HL-60 (cell line): ENCODE measurements at regions not wholly inside any gene's neighbourhood (a gene's known extent, or its start where the extent isn't known, plus 50 kb on each side); places are given as distances from the start of the nearest gene placed in this dataset.

Experiments used
- DNase-seq, 2 experiments: peaks; one replicate each; pipeline ENCODE4 v3.0.0-alpha.2; 2010 to 2020; ENCODE audit warnings: low read depth in 1 of 2, low spot score in 1 of 2
- H3K27ac ChIP-seq: fragments of 250-450 bp; sonication (Bioruptor Pico); replicated peaks from 2 replicates; pipeline ENCODE4 v1.5.1; 2020; ENCODE audit warnings: mild to moderate bottlenecking, moderate library complexity
- H3K27me3 ChIP-seq: fragments of 250-450 bp; sonication (Bioruptor Pico); 2 replicates; pipeline ENCODE4 v1.5.1; 2021; ENCODE audit warnings: mild to moderate bottlenecking, moderate library complexity; ENCODE audit not compliant: insufficient read depth, poor library complexity, severe bottlenecking
- H3K4me3 ChIP-seq: replicated peaks from 2 replicates; pipeline ENCODE4 v1.5.1; 2011; ENCODE audit warnings: mild to moderate bottlenecking, control low read depth, low read length; ENCODE audit not compliant: insufficient read depth
- CTCF ChIP-seq: IDR thresholded peaks from one replicate; pipeline ENCODE4 v1.5.1; 2011; ENCODE audit warnings: low read length, control low read depth, inconsistent platforms; ENCODE audit not compliant: insufficient read depth
- GABPA ChIP-seq: IDR thresholded peaks from 2 replicates; pipeline ENCODE4 v1.6.1; 2012; ENCODE audit warnings: low read depth
- POLR2AphosphoS5 ChIP-seq: IDR thresholded peaks from 2 replicates; pipeline ENCODE4 v1.6.1; 2012; ENCODE audit warnings: low read depth
- SPI1 ChIP-seq: IDR thresholded peaks from 2 replicates; pipeline ENCODE4 v1.6.1; 2012; ENCODE audit warnings: low read depth, mild to moderate bottlenecking, borderline replicate concordance
- TF ChIP-seq, protein P1 (sequence below): IDR thresholded peaks from 2 replicates; pipeline ENCODE4 v1.6.1; 2012; ENCODE audit warnings: low read depth; ENCODE audit not compliant: insufficient replicate concordance

DNA sequence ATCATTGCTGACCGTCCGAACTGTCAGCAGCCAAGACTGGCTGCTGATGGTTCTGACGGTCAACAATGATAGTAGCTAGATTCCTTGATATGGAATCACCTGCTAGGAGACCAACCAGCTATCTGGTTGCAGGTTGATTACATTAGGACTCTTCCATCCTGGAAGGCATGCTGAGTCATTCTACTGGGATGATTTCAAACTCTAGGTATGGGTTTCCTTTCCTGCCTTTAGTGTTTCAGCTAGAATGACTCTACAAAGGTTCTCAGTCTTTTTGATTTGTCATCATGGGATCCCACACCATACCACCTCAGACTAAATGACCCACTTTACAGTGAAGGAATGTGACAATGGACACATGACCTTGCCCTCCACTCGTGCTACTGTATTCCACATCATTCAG lies 138.1 kb upstream of the KL start:
- no peak overlapping the region for H3K4me3 ChIP-seq
- no peak overlapping the region for H3K27ac ChIP-seq
- no peak for DNase-seq
- H3K27me3 ChIP-seq: no peaks in the 10 kb centered on the region
- TF ChIP-seq CTCF: no peak
- TF ChIP-seq SPI1: no peak
- TF ChIP-seq POLR2AphosphoS5: no peak
- no peak for TF ChIP-seq GABPA
- TF ChIP-seq, protein P1, sequence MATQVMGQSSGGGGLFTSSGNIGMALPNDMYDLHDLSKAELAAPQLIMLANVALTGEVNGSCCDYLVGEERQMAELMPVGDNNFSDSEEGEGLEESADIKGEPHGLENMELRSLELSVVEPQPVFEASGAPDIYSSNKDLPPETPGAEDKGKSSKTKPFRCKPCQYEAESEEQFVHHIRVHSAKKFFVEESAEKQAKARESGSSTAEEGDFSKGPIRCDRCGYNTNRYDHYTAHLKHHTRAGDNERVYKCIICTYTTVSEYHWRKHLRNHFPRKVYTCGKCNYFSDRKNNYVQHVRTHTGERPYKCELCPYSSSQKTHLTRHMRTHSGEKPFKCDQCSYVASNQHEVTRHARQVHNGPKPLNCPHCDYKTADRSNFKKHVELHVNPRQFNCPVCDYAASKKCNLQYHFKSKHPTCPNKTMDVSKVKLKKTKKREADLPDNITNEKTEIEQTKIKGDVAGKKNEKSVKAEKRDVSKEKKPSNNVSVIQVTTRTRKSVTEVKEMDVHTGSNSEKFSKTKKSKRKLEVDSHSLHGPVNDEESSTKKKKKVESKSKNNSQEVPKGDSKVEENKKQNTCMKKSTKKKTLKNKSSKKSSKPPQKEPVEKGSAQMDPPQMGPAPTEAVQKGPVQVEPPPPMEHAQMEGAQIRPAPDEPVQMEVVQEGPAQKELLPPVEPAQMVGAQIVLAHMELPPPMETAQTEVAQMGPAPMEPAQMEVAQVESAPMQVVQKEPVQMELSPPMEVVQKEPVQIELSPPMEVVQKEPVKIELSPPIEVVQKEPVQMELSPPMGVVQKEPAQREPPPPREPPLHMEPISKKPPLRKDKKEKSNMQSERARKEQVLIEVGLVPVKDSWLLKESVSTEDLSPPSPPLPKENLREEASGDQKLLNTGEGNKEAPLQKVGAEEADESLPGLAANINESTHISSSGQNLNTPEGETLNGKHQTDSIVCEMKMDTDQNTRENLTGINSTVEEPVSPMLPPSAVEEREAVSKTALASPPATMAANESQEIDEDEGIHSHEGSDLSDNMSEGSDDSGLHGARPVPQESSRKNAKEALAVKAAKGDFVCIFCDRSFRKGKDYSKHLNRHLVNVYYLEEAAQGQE: no peak

DNA sequence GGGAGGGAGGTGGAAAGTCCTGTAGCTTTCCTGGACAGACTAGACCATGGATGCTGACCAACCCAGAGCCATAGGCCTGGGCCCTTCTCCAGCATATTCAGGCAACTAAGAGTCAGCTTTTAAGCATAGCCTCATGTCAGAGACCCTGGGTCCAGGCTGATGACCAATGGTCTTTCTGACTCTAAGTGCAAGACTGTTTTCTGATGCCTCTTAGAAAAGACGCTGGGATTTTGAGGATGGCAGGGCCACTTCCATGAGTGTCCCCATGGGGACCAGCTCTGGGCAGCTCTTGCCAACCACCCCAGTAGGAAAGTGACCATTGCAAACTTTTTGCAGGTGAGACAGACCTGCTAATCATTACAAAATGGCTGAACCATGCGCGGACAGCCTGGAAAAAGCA lies 135.6 kb upstream of the KL start:
- no peaks in the 10 kb centered on the region for H3K27me3 ChIP-seq
- no peak for DNase-seq
- no peak overlapping the region for H3K4me3 ChIP-seq
- no peak overlapping the region for H3K27ac ChIP-seq
- TF ChIP-seq POLR2AphosphoS5: no peak
- TF ChIP-seq GABPA: no peak
- TF ChIP-seq, protein P1: no peak
- no peak for TF ChIP-seq SPI1
- TF ChIP-seq CTCF: no peak

DNA sequence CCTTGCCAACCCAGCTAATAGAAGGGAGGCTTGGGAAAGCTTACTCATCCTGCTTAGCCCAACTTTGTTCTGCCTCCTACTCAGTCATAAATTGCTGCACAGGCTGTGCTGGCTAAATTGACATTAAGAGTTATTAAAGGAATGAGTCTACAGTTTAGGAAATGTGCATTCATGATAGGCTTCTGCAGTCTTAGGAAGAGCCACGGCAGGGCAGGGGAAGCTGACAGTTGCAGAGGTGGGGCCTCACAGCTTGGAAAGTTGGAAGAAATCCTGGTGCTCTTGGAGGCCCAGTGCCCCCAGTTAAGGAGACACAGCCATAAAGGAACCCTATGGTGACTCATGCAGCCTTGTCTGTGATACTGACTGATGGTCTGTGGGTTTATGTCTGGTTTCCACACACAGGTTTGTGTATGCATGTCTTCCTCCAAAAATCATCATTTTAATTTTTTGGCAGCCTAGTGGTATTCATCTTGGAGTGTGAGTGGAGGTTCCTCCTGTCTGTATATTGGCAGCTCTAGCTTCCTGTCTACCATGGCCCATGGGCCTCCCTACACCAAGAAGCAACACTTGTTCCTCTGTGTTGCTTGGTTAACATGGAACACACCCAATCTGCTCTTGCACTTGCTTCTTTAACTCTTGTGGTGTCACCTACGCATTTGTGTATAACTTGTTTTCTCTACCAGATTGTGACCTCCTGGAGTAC lies 135.0 kb upstream of the KL start:
- TF ChIP-seq, protein P1: no peak
- TF ChIP-seq GABPA (no peak), CTCF (no peak), SPI1 (no peak), POLR2AphosphoS5 (no peak)
- Histone ChIP-seq H3K27ac (no peak overlapping the region), H3K4me3 (no peak overlapping the region), H3K27me3 (no peaks in the 10 kb centered on the region)
- peak in 1 of 2 experiments; percentile 34 for DNase-seq
